Subcutaneous abdominal adipose tissue (tissue), 5 donors: ENCODE measurements at regions not wholly inside any gene's neighbourhood (a gene's known extent, or its start where the extent isn't known, plus 50 kb on each side); places are given as distances from the start of the nearest gene placed in this dataset.

ENCODE experiments used
- H3K27ac ChIP-seq: one replicate; pipeline ENCODE4 v1.7.0; 2013; ENCODE audit warnings: low read depth, mild to moderate bottlenecking, inconsistent platforms, low read length, moderate library complexity
- H3K27me3 ChIP-seq, 5 donors: one replicate each; pipeline ENCODE4 v1.7.0; 2013; ENCODE audit warnings: low read length in 5 of 5, inconsistent platforms in 1 of 5; ENCODE audit not compliant: control insufficient read depth in 5 of 5, insufficient read depth in 4 of 5
- H3K36me3 ChIP-seq, 5 donors: one replicate each; pipeline ENCODE4 v1.7.0; 2013; ENCODE audit warnings: low read length in 5 of 5; ENCODE audit not compliant: control insufficient read depth in 5 of 5, insufficient read depth in 5 of 5
- H3K4me1 ChIP-seq, 5 donors: one replicate each; pipeline ENCODE4 v1.7.0; 2013; ENCODE audit warnings: low read length in 5 of 5, mild to moderate bottlenecking in 3 of 5, moderate library complexity in 1 of 5; ENCODE audit not compliant: control insufficient read depth in 5 of 5, insufficient read depth in 5 of 5
- H3K4me3 ChIP-seq, 5 donors: one replicate each; pipeline ENCODE4 v1.7.0; 2013; ENCODE audit warnings: low read length in 5 of 5, low read depth in 1 of 5
- H3K9ac ChIP-seq, 5 donors: one replicate each; pipeline ENCODE4 v1.7.0; 2013; ENCODE audit warnings: low read length in 5 of 5, mild to moderate bottlenecking in 4 of 5, moderate library complexity in 3 of 5
- H3K9me3 ChIP-seq, 5 donors: one replicate each; pipeline ENCODE4 v1.7.0; 2013; ENCODE audit warnings: low read length in 5 of 5; ENCODE audit not compliant: control insufficient read depth in 5 of 5
- donor health status: healthy.
- donor health status: healthy.
- donor health status: healthy.
- donor health status: healthy.
- donor health status: healthy.

GRCh38 chr18:68426731-68427315 lies 288.1 kb downstream of the TMX3 start:
- no peak overlapping the region for H3K27ac ChIP-seq
- H3K27me3 ChIP-seq, result no peaks in the 10 kb centered on the region
- no peaks in the 10 kb centered on the region for H3K36me3 ChIP-seq
- no peak overlapping the region for H3K4me3 ChIP-seq
- H3K9me3 ChIP-seq, result no peaks in the 10 kb centered on the region
- H3K9ac ChIP-seq, result no peak overlapping the region
- no peaks in the 10 kb centered on the region for H3K4me1 ChIP-seq

- Histone ChIP-seq H3K9me3 (no peaks in the 10 kb centered on the region), H3K36me3 (no peaks in the 10 kb centered on the region), H3K9ac (no peak overlapping the region), H3K4me1 (peaks cover 0 to 6% (median 0%) of the 10 kb centered on the region in 5 donors), H3K27me3 (no peaks in the 10 kb centered on the region), H3K27ac (no peak overlapping the region), H3K4me3 (no peak overlapping the region)
Observed at GRCh38 chr18:68418881-68419280, 296.0 kb downstream of the TMX3 start.

DNA sequence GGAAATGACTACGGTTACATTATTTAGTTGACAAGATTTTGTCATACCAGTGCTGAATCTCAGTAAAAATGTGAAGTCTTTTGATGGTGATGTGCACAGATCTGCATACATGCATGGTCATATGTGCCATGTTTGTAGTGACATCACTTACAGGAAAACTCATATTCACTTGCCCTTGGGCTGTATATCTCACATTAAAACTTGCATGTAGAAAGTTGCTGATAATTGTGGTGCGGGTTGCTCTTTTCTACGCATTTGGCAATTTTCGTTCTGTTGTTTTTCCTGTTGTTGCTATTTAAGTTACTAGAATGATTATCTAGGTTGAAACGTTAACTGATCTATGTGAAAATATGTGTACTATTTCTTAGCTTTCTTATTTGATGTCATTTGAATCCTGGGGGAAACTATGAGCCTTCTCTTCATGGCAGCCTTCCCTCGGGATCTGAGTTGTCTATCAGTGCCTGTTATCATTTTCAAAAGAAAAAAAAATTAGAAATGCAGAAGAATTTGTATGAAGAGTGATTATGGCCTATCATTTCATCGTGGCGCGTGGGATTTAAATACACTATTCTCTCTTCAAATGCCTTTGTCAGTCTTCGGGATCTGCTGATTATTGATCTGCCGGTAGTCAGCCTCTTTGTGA lies 296.6 kb downstream of the TMX3 start:
- Histone ChIP-seq H3K9me3 (no peaks in the 10 kb centered on the region), H3K27me3 (no peaks in the 10 kb centered on the region), H3K36me3 (no peaks in the 10 kb centered on the region), H3K4me3 (no peak overlapping the region), H3K4me1 (peaks cover 0 to 6% (median 0%) of the 10 kb centered on the region in 5 donors), H3K27ac (no peak overlapping the region), H3K9ac (no peak overlapping the region)

DNA sequence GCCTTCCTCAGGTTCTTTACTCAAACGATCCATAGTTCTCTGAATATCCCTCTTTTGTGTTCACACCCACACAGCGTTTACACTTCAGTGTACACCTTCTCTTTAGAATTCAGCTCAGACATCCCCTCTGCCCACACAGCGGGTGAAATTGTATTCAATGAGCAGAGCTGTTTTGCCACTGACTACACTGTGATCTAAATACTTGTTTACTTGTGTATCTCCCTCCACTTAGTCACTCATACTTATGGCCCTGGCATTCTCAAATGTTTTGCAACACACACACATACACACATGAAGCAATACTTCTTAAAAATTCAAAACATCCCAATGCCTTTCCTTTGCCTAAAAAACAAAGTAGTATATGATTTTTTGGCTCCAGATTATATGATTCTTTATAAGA lies 297.1 kb downstream of the TMX3 start:
- H3K4me3 ChIP-seq, result no peak overlapping the region
- H3K9ac ChIP-seq, result no peak overlapping the region
- H3K4me1 ChIP-seq, result peaks cover 0 to 6% (median 0%) of the 10 kb centered on the region in 5 donors
- no peaks in the 10 kb centered on the region for H3K36me3 ChIP-seq
- no peaks in the 10 kb centered on the region for H3K9me3 ChIP-seq
- H3K27ac ChIP-seq, result no peak overlapping the region
- H3K27me3 ChIP-seq, result no peaks in the 10 kb centered on the region

GRCh38 chr18:68417166-68417799 lies 297.6 kb downstream of the TMX3 start:
- Histone ChIP-seq H3K4me1 (peaks cover 0 to 6% (median 0%) of the 10 kb centered on the region in 5 donors), H3K36me3 (no peaks in the 10 kb centered on the region), H3K27ac (no peak overlapping the region), H3K4me3 (no peak overlapping the region), H3K9ac (no peak overlapping the region), H3K27me3 (no peaks in the 10 kb centered on the region), H3K9me3 (no peaks in the 10 kb centered on the region)

DNA sequence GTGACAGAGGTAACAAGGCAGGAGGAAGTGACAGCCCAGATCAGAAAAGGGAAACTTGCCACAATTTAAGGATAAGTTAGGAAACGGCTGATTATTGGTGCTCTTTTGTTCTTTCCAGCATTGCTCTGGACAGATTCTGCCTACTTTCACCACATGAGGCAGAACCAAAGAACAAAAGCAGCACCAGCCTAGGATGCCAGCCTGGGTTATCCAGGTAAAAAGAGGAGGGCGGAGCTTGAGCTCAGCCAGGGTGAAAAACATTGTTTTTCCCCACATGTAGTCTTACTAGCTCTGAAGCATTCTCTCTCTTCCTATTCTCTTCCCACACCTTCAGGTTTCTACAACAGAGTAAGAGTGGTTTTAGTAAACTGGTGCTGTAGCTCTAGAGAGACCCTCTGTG lies 300.5 kb downstream of the TMX3 start:
- peaks cover 0 to 19% (median 0%) of the 10 kb centered on the region in 5 donors for H3K4me1 ChIP-seq
- no peaks in the 10 kb centered on the region for H3K36me3 ChIP-seq
- H3K9ac ChIP-seq, result no peak overlapping the region
- no peaks in the 10 kb centered on the region for H3K9me3 ChIP-seq
- no peak overlapping the region for H3K27ac ChIP-seq
- no peaks in the 10 kb centered on the region for H3K27me3 ChIP-seq
- no peak overlapping the region for H3K4me3 ChIP-seq

DNA sequence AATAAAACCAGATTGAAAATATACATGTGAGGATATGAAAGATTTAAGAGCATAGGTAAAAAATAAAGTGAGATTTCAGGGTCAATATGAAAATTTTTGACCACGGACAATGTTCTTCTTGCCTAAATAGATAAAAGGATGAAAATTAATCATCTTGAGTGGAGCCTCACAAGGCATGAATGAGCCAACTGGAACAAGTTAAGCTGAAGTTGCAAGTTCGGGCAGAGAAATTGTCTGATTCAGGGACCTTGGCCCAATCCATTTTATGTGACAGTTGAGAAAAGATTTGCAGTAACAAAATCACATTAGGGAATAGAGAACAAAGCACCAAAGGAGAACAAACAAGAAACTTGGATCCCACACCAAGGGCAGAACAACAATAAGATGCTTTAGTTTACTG lies 305.3 kb downstream of the TMX3 start:
- Histone ChIP-seq H3K27me3 (no peaks in the 10 kb centered on the region), H3K9ac (no peak overlapping the region), H3K27ac (peak overlapping the region; percentile 18), H3K9me3 (no peaks in the 10 kb centered on the region), H3K4me3 (no peak overlapping the region), H3K36me3 (no peaks in the 10 kb centered on the region), H3K4me1 (peaks cover 0 to 16% (median 0%) of the 10 kb centered on the region in 5 donors)

DNA sequence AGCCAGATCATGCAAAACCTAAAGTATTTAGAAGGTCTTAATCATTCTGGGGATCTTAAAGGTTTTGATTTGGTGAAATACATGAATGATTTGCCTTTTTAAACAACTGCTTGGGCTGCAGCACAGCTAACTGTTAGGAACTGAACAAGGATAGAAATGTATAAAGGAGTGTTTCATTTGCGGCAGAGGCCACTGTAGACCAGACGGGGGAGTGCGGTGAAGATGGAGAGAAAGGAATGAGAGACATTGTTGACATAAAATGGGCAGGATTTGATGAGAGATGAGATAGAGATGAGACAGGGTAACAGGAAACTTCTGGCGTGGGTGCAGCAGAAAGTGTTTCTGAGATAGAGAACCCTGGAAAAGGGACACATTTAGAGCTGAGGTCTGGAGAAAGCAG lies 308.1 kb downstream of the TMX3 start:
- Histone ChIP-seq H3K4me1 (peaks cover 0 to 16% (median 0%) of the 10 kb centered on the region in 5 donors), H3K4me3 (no peak overlapping the region), H3K9me3 (no peaks in the 10 kb centered on the region), H3K27me3 (no peaks in the 10 kb centered on the region), H3K36me3 (no peaks in the 10 kb centered on the region), H3K9ac (no peak overlapping the region), H3K27ac (no peak overlapping the region)

GRCh38 chr18:68402784-68403183 lies 312.1 kb downstream of the TMX3 start:
- H3K27ac ChIP-seq, result no peak overlapping the region
- H3K9ac ChIP-seq, result no peak overlapping the region
- H3K4me3 ChIP-seq, result no peak overlapping the region
- no peaks in the 10 kb centered on the region for H3K9me3 ChIP-seq
- no peaks in the 10 kb centered on the region for H3K4me1 ChIP-seq
- no peaks in the 10 kb centered on the region for H3K36me3 ChIP-seq
- no peaks in the 10 kb centered on the region for H3K27me3 ChIP-seq

DNA sequence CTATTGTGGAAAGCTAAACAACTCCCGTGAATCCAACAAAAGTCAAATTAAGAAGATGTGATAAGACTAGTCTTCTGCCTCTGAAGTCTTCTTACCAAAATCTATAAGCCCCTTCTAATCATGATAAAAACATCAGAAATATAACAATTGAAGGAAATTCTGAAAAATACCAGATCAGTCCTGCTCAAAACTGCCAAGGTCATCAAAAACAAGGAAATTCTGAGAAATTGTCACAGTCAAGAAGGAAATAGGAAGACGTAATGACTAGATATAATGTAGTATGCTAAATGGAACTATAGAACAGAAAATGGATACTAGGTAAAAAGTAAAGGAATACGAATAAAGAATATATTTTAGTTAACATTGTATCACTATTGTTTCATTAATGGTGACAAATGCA lies 314.0 kb downstream of the TMX3 start:
- Histone ChIP-seq H3K4me1 (peaks cover 0 to 7% (median 0%) of the 10 kb centered on the region in 5 donors), H3K27me3 (no peaks in the 10 kb centered on the region), H3K9me3 (no peaks in the 10 kb centered on the region), H3K4me3 (no peak overlapping the region), H3K36me3 (no peaks in the 10 kb centered on the region), H3K9ac (no peak overlapping the region), H3K27ac (no peak overlapping the region)
